ENCODE measurements at regions not wholly inside any gene's neighbourhood (a gene's known extent, or its start where the extent isn't known, plus 50 kb on each side); places are given as distances from the start of the nearest gene placed in this dataset.

- TF ChIP-seq CTCF (conservative IDR thresholded peaks at IDR 0.05) (no peak), EZH2 (IDR thresholded peaks at IDR 0.05; ENCODE audit: low read depth) (no peak)
Observed at GRCh38 chr21:17725339-17725738, 93.8 kb downstream of the C21orf91 start.

All from PC-9 (cell line).